K562 (cell line): ENCODE measurements at regions not wholly inside any gene's neighbourhood (a gene's known extent, or its start where the extent isn't known, plus 50 kb on each side); places are given as distances from the start of the nearest gene placed in this dataset.

Experiments used
- ATAC-seq: fragments of 200-7000 bp; cut with Tn5 transposase; 3 replicates; pipeline ENCODE4 v1.9.1; 2020; ENCODE audit warnings: moderate library complexity
- BruUV-seq: library from RNA; stranded (reverse); fragments of 400-500 nt; replicated peaks from 2 replicates; lab custom pipeline; 2021; lab: Mats Ljungman, UMichigan
- CTCF ChIA-PET: fragments of 300-600 bp; formaldehyde crosslinking; extraction: SDS; loops from one replicate; lab custom pipeline; 2021; ENCODE audit warnings: low intra/inter-chr PET ratio; lab: Yijun Ruan, JAX
- POLR2A ChIA-PET: fragments of 300-600, 350-650 bp; sonication (Branson Sonifier 250); formaldehyde crosslinking; extraction: SDS; loops from one replicate; lab custom pipeline; 2021; ENCODE audit warnings: antibody characterized with exemption, inconsistent platforms; lab: Yijun Ruan, JAX
- DNase-seq, 4 experiments: peaks; one replicate each; pipeline versions ENCODE4 v3.0.0 to v3.0.0-alpha.2; 2011 to 2018; ENCODE audit warnings: low spot score in 3 of 4, mixed read lengths in 3 of 4; ENCODE audit errors: extremely low read depth in 1 of 4
- FAIRE-seq: peaks from 2 replicates; lab custom pipeline; 2011; peaks lifted over from hg19 to GRCh38; lab: Jason Lieb, UNC
- H2AFZ ChIP-seq: 2 replicates; pipeline ENCODE4 v1.6.0; 2011; ENCODE audit warnings: low read depth, low read length, control low read depth, inconsistent platforms
- H3K27ac ChIP-seq: fragments of 200-600 bp; 3 replicates; pipeline ENCODE4 v1.8.0; 2011; ENCODE audit warnings: low read depth, mild to moderate bottlenecking, control low read depth, inconsistent platforms, low read length, moderate library complexity, mixed read lengths; ENCODE audit errors: extremely low read depth
- H3K27me3 ChIP-seq, 2 experiments: fragments of 300-600 bp in 1 of 2; 2 replicates in 1 of 2; 3 replicates in 1 of 2; pipeline versions ENCODE4 v1.6.0 to v1.8.0; 2011; ENCODE audit warnings: inconsistent platforms in 2 of 2, low read length in 2 of 2, mild to moderate bottlenecking in 1 of 2, mixed read lengths in 1 of 2, moderate library complexity in 1 of 2; ENCODE audit not compliant: control insufficient read depth in 2 of 2, insufficient read depth in 2 of 2
- H3K36me3 ChIP-seq: fragments of 300-600 bp; 3 replicates; pipeline ENCODE4 v1.8.0; 2011; ENCODE audit warnings: mild to moderate bottlenecking, low read length, inconsistent platforms; ENCODE audit not compliant: control insufficient read depth, insufficient read depth
- H3K4me1 ChIP-seq, 2 experiments: fragments of 200-600 bp in 1 of 2; replicated peaks in 1 of 2; 2 replicates in 1 of 2; 3 replicates in 1 of 2; pipeline versions ENCODE4 v1.5.1 to v1.8.0; 2011; ENCODE audit warnings: inconsistent platforms in 2 of 2, low read length in 2 of 2, mild to moderate bottlenecking in 1 of 2, mixed read lengths in 1 of 2, moderate library complexity in 1 of 2; ENCODE audit not compliant: control insufficient read depth in 2 of 2, insufficient read depth in 2 of 2
- H3K4me2 ChIP-seq: 2 replicates; pipeline ENCODE4 v1.6.1; 2011; ENCODE audit warnings: low read length, control low read depth, inconsistent platforms, mixed read lengths; ENCODE audit not compliant: insufficient read depth
- H3K4me3 ChIP-seq: fragments of 200-600 bp; sonication (generic), shearing (Covaris generic); 2 replicates; pipeline ENCODE4 v1.5.1; 2016; ENCODE audit warnings: control low read depth, inconsistent platforms
- H3K79me2 ChIP-seq: fragments of 200-600 bp; 3 replicates; pipeline ENCODE4 v1.8.0; 2011; ENCODE audit warnings: low read length, inconsistent platforms; ENCODE audit not compliant: control insufficient read depth, insufficient read depth
- H3K9ac ChIP-seq, 2 experiments: 2 replicates each; pipeline versions ENCODE4 v1.6.0 to v1.6.1; 2011; ENCODE audit warnings: low read depth in 2 of 2, low read length in 2 of 2, control low read depth in 1 of 2, inconsistent platforms in 1 of 2, mild to moderate bottlenecking in 1 of 2, mixed read lengths in 1 of 2; ENCODE audit not compliant: insufficient read depth in 1 of 2
- H3K9me1 ChIP-seq: one replicate; pipeline ENCODE4 v1.6.0; 2011; ENCODE audit warnings: inconsistent platforms, mild to moderate bottlenecking, low read length, moderate library complexity; ENCODE audit not compliant: control insufficient read depth, insufficient read depth
- H3K9me3 ChIP-seq: replicated peaks from 2 replicates; pipeline ENCODE4 v1.5.1; 2011; ENCODE audit warnings: low read depth, low read length, inconsistent platforms; ENCODE audit not compliant: control insufficient read depth, insufficient read depth
- H4K20me1 ChIP-seq: replicated peaks from 2 replicates; pipeline ENCODE4 v1.6.1; 2011; ENCODE audit warnings: low read length, inconsistent platforms, mixed read lengths; ENCODE audit not compliant: control insufficient read depth, insufficient read depth
- MCM3 ChIP-seq: fragments of 450-650 bp; IDR thresholded peaks from 2 replicates; pipeline ENCODE4 v1.6.1; 2016
- RAD21 ChIP-seq, 2 experiments: fragments of 250-450 bp in 1 of 2; fragments of 450-650 bp in 1 of 2; sonication (Bioruptor Pico) in 1 of 2; formaldehyde crosslinking in 1 of 2; IDR thresholded peaks in 1 of 2; conservative IDR thresholded peaks in 1 of 2; 2 replicates each; pipeline versions ENCODE4 v1.4.0 to v1.8.0; 2020 to 2022; ENCODE audit warnings: mild to moderate bottlenecking in 2 of 2, moderate library complexity in 1 of 2
- SAFB ChIP-seq: fragments of 200-400 bp; formaldehyde crosslinking; IDR thresholded peaks from 2 replicates; pipeline ENCODE4 v1.6.1; 2017; ENCODE audit warnings: low read depth, low read length, borderline replicate concordance
- SMARCE1 ChIP-seq: fragments of 450-650 bp; IDR thresholded peaks from 2 replicates; pipeline ENCODE4 v1.7.1; 2016; ENCODE audit warnings: mild to moderate bottlenecking
- USF1 ChIP-seq: sonication (generic); formaldehyde crosslinking; IDR thresholded peaks from 2 replicates; pipeline ENCODE4 v1.9.0; 2022; ENCODE audit warnings: mild to moderate bottlenecking, missing genetic modification reagents
- ZNF511 ChIP-seq: sonication (generic); formaldehyde crosslinking; IDR thresholded peaks from 2 replicates; pipeline ENCODE4 v1.8.0; 2022; ENCODE audit warnings: mild to moderate bottlenecking, missing genetic modification reagents
- whole genome bisulfite sequencing: fragments of 100-300 bp; shearing (Covaris generic); methylation state at CpG from one replicate; pipeline ENCODE4 v1.1.6; 2016; ENCODE audit warnings: low coverage, mixed read lengths; ENCODE audit not compliant: insufficient coverage; ENCODE audit errors: missing lambda C conversion rate; 5-methylcytosine and 5-hydroxymethylcytosine counted together
- in situ Hi-C: fragments of 300-500 bp; cut with MboI; formaldehyde crosslinking; loops from 4 replicates; pipeline ENCODE4 v1.15.0; 2018; ENCODE audit warnings: inconsistent platforms, mixed read lengths
- intact Hi-C: fragments of 100-400 bp; cut with micrococcal nuclease; formaldehyde crosslinking; loops from 2 replicates; pipeline ENCODE4 v1.14.2; 2022

GRCh38 chr6:108750801-108751200, 97.4 kb upstream of the ARMC2 start (continued):
- no peak for TF ChIP-seq SMARCE1
- no peak for TF ChIP-seq SAFB
- no peak for TF ChIP-seq ZNF511

GRCh38 chr6:108751282-108751681, 96.9 kb upstream of the ARMC2 start:
- Histone ChIP-seq H3K36me3 (no peaks in the 10 kb centered on the region), H3K9me3 (no peaks in the 10 kb centered on the region), H3K79me2 (no peaks in the 10 kb centered on the region), H3K27me3 (peaks cover 22 to 57% of the 10 kb centered on the region in 2 experiments; a peak in 4 of 5 replicates), H3K4me1 (no peaks in the 10 kb centered on the region), H2AFZ (no peak overlapping the region), H4K20me1 (no peaks in the 10 kb centered on the region), H3K9me1 (peaks cover 4% of the 10 kb centered on the region), H3K4me2 (no peak overlapping the region), H3K9ac (no peak overlapping the region), H3K4me3 (no peak overlapping the region), H3K27ac (no peak overlapping the region)
- TF ChIP-seq MCM3 (no peak), RAD21 (CRISPR knock-in tag; conservative IDR thresholded peaks at IDR 0.05 in 1 of 2, IDR thresholded peaks at IDR 0.05 in 1 of 2) (peak in 1 of 2 experiments; percentile 22; a peak in 1 of 4 replicates), USF1 (0 out of 2 replicates have a peak, but pooled peaks have one; percentile 9)
- ATAC-seq (no peak), FAIRE-seq (no peak), DNase-seq (no peak)
- BruUV-seq, result no TSS peak
- POLR2A ChIA-PET, result interaction anchor here (2.1 kb wide), 1 partner anchor 13 kb away, joined by 7 read pairs; no protein-coding TSS in a partner anchor
- in situ Hi-C loops (no loop called here), intact Hi-C loops (no loop called here)
- CTCF ChIA-PET, result no interaction called here
- WGBS, result 21% methylated on average over 5 of the region's 5 CpGs
